ENCODE measurements at regions not wholly inside any gene's neighbourhood (a gene's known extent, or its start where the extent isn't known, plus 50 kb on each side); places are given as distances from the start of the nearest gene placed in this dataset.

GRCh38 chr1:232566093-232566492 lies 63.8 kb downstream of the SIPA1L2 start:
- ChIA-PET CTCF (interaction anchor here (1.5 kb wide), 1 partner anchor 10 kb away, joined by 6 read pairs; no protein-coding TSS in a partner anchor), POLR2A (no interaction called here)
- Histone ChIP-seq H3K9me3 (no peaks in the 10 kb centered on the region), H4K20me1 (ENCODE audit: insufficient read depth) (no peaks in the 10 kb centered on the region), H3K4me2 (no peak overlapping the region), H3F3A (replicated peaks; ENCODE audit: insufficient read depth) (no peaks in the 10 kb centered on the region), H3K79me2 (ENCODE audit: insufficient read depth) (no peaks in the 10 kb centered on the region), H3K27ac (ENCODE audit: low read depth in 2 of 2, low read length in 1 of 2) (no peak overlapping the region), H2AFZ (ENCODE audit: low read depth) (no peak overlapping the region), H3K36me3 (replicated peaks in 1 of 2; ENCODE audit: control insufficient read depth in 1 of 2, insufficient read depth in 2 of 2, low read length in 1 of 2) (no peaks in the 10 kb centered on the region), H3K4me3 (ENCODE audit: low read depth in 2 of 2, low read length in 1 of 2) (no peak overlapping the region), H3K9ac (no peak overlapping the region), H3K4me1 (ENCODE audit: control insufficient read depth in 1 of 2, insufficient read depth in 2 of 2, low read depth in 1 of 2, low read length in 1 of 2) (peaks cover 0 to 15% of the 10 kb centered on the region in 2 experiments; a peak in 3 of 4 replicates), H3K9me2 (no peaks in the 10 kb centered on the region), H3K27me3 (ENCODE audit: insufficient read depth) (no peaks in the 10 kb centered on the region)
- no peak for DNase-seq
- 42% methylated on average over 1 of the region's 1 CpG for WGBS (ENCODE audit: low lambda C conversion rate)
- TF ChIP-seq, protein P1, sequence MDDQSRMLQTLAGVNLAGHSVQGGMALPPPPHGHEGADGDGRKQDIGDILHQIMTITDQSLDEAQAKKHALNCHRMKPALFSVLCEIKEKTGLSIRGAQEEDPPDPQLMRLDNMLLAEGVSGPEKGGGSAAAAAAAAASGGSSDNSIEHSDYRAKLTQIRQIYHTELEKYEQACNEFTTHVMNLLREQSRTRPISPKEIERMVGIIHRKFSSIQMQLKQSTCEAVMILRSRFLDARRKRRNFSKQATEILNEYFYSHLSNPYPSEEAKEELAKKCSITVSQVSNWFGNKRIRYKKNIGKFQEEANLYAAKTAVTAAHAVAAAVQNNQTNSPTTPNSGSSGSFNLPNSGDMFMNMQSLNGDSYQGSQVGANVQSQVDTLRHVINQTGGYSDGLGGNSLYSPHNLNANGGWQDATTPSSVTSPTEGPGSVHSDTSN (IDR thresholded peaks at IDR 0.05): no peak
- TF ChIP-seq SIN3A (IDR thresholded peaks at IDR 0.05; ENCODE audit: borderline replicate concordance, low read depth, low read length): no peak
- no peak for TF ChIP-seq ZBTB33 (IDR thresholded peaks at IDR 0.05; ENCODE audit: borderline replicate concordance, low read depth)
- no peak for TF ChIP-seq MEF2A (IDR thresholded peaks at IDR 0.05; ENCODE audit: borderline replicate concordance, low read depth)
- TF ChIP-seq NRF1 (IDR thresholded peaks at IDR 0.05; ENCODE audit: low read depth, low read length): no peak
- no peak for TF ChIP-seq YY1 (IDR thresholded peaks at IDR 0.05; ENCODE audit: low read depth)
- TF ChIP-seq, protein P2, sequence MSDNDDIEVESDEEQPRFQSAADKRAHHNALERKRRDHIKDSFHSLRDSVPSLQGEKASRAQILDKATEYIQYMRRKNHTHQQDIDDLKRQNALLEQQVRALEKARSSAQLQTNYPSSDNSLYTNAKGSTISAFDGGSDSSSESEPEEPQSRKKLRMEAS (IDR thresholded peaks at IDR 0.05; ENCODE audit: low read depth): no peak
- TF ChIP-seq POLR2AphosphoS5 (IDR thresholded peaks at IDR 0.05; ENCODE audit: low read depth, low read length): no peak
- no peak for TF ChIP-seq RFX5 (IDR thresholded peaks at IDR 0.05; ENCODE audit: low read length)
- no peak for TF ChIP-seq TCF12 (IDR thresholded peaks at IDR 0.05)
- TF ChIP-seq REST (IDR thresholded peaks at IDR 0.05; ENCODE audit: low read depth, low read length): no peak
- TF ChIP-seq, protein P3, sequence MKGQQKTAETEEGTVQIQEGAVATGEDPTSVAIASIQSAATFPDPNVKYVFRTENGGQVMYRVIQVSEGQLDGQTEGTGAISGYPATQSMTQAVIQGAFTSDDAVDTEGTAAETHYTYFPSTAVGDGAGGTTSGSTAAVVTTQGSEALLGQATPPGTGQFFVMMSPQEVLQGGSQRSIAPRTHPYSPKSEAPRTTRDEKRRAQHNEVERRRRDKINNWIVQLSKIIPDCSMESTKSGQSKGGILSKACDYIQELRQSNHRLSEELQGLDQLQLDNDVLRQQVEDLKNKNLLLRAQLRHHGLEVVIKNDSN (IDR thresholded peaks at IDR 0.05; ENCODE audit: borderline replicate concordance, low read depth): no peak

All from SK-N-SH (cell line).